Peyer's patch (tissue), 4 donors: ENCODE measurements at regions not wholly inside any gene's neighbourhood (a gene's known extent, or its start where the extent isn't known, plus 50 kb on each side); places are given as distances from the start of the nearest gene placed in this dataset.

Source experiments
- CTCF ChIP-seq, 6 experiments: fragments of 450-650 bp in 4 of 6; fragments of 200-600 bp in 2 of 6; sonication (generic) in 1 of 6; IDR thresholded peaks; one replicate each; pipeline ENCODE4 v1.5.1; 2017 to 2019; ENCODE audit warnings: antibody characterized with exemption in 6 of 6, mild to moderate bottlenecking in 3 of 6, moderate library complexity in 1 of 6
- POLR2A ChIP-seq, 2 donors: fragments of 450-650 bp; IDR thresholded peaks; one replicate each; pipeline ENCODE4 v1.5.1; 2017; ENCODE audit warnings: antibody characterized with exemption in 2 of 2, mild to moderate bottlenecking in 2 of 2, moderate library complexity in 2 of 2

- TF ChIP-seq CTCF (IDR thresholded peaks at IDR 0.05) (no peak), POLR2A (IDR thresholded peaks at IDR 0.05) (no peak)
Observed at GRCh38 chr16:86432048-86432447, 78.3 kb upstream of the FOXF1 start.
